GM23338 (cell line): ENCODE measurements at regions not wholly inside any gene's neighbourhood (a gene's known extent, or its start where the extent isn't known, plus 50 kb on each side); places are given as distances from the start of the nearest gene placed in this dataset.

Experiments
- CREB1 ChIP-seq: fragments of 250-450 bp; sonication (Bioruptor Pico); IDR thresholded peaks from 2 replicates; pipeline ENCODE4 v1.5.0; 2020; ENCODE audit warnings: low read depth, mild to moderate bottlenecking, moderate library complexity
- EZH2 ChIP-seq: fragments of 200-600 bp; sonication (generic); IDR thresholded peaks from one replicate; pipeline ENCODE4 v1.8.0; 2017; ENCODE audit warnings: antibody characterized with exemption, mild to moderate bottlenecking, low read depth; ENCODE audit not compliant: unreplicated experiment
- EZH2phosphoT487 ChIP-seq: fragments of 200-600 bp; sonication (generic); IDR thresholded peaks from one replicate; pipeline ENCODE4 v1.8.1; 2018; ENCODE audit warnings: antibody characterized with exemption; ENCODE audit not compliant: unreplicated experiment
- JUNB ChIP-seq: IDR thresholded peaks from one replicate; pipeline ENCODE4 v1.6.1; 2016; ENCODE audit warnings: antibody characterized with exemption; ENCODE audit not compliant: unreplicated experiment
- NANOG ChIP-seq: IDR thresholded peaks from 2 replicates; pipeline ENCODE4 v1.6.1; 2016; ENCODE audit warnings: antibody characterized with exemption, borderline replicate concordance
- POLR2AphosphoS5 ChIP-seq: IDR thresholded peaks from 2 replicates; pipeline ENCODE4 v1.6.1; 2016; ENCODE audit warnings: antibody characterized with exemption, low read depth
- TF ChIP-seq, protein P1 (sequence below), 2 experiments: fragments of 200-600 bp in 1 of 2; sonication (generic) in 1 of 2; conservative IDR thresholded peaks; 2 replicates each; pipeline versions ENCODE4 v1.5.1 to v1.6.1; 2016 to 2017; ENCODE audit warnings: antibody characterized with exemption in 2 of 2, low read depth in 2 of 2, mild to moderate bottlenecking in 2 of 2, moderate library complexity in 1 of 2
- TF ChIP-seq, protein P2 (sequence below): IDR thresholded peaks from one replicate; pipeline ENCODE4 v1.6.1; 2018; ENCODE audit warnings: antibody characterized with exemption; ENCODE audit not compliant: unreplicated experiment

DNA sequence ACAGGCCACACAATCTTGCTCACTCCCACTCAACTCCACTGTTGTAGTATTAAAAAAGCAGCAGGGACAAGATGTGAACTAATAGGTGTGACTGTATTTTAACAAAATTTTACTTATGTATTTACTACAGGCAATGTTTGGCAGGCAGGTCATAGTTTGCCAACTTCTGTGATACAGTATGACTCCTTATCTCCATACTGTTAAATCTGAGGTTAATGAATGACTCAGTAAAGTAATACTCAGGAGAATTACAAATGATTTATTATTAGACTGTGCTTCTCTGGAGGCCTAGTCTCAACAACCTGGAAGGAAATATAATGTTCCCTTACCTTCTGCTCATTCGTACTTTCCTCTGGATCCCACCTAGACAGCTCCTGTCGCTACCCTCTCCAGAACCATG, 258.6 kb upstream of the KCNMB2 start:
- TF ChIP-seq, protein P1, sequence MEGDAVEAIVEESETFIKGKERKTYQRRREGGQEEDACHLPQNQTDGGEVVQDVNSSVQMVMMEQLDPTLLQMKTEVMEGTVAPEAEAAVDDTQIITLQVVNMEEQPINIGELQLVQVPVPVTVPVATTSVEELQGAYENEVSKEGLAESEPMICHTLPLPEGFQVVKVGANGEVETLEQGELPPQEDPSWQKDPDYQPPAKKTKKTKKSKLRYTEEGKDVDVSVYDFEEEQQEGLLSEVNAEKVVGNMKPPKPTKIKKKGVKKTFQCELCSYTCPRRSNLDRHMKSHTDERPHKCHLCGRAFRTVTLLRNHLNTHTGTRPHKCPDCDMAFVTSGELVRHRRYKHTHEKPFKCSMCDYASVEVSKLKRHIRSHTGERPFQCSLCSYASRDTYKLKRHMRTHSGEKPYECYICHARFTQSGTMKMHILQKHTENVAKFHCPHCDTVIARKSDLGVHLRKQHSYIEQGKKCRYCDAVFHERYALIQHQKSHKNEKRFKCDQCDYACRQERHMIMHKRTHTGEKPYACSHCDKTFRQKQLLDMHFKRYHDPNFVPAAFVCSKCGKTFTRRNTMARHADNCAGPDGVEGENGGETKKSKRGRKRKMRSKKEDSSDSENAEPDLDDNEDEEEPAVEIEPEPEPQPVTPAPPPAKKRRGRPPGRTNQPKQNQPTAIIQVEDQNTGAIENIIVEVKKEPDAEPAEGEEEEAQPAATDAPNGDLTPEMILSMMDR (conservative IDR thresholded peaks at IDR 0.05; ENCODE audit: low read depth in 2 of 2): no peak
- TF ChIP-seq, protein P2, sequence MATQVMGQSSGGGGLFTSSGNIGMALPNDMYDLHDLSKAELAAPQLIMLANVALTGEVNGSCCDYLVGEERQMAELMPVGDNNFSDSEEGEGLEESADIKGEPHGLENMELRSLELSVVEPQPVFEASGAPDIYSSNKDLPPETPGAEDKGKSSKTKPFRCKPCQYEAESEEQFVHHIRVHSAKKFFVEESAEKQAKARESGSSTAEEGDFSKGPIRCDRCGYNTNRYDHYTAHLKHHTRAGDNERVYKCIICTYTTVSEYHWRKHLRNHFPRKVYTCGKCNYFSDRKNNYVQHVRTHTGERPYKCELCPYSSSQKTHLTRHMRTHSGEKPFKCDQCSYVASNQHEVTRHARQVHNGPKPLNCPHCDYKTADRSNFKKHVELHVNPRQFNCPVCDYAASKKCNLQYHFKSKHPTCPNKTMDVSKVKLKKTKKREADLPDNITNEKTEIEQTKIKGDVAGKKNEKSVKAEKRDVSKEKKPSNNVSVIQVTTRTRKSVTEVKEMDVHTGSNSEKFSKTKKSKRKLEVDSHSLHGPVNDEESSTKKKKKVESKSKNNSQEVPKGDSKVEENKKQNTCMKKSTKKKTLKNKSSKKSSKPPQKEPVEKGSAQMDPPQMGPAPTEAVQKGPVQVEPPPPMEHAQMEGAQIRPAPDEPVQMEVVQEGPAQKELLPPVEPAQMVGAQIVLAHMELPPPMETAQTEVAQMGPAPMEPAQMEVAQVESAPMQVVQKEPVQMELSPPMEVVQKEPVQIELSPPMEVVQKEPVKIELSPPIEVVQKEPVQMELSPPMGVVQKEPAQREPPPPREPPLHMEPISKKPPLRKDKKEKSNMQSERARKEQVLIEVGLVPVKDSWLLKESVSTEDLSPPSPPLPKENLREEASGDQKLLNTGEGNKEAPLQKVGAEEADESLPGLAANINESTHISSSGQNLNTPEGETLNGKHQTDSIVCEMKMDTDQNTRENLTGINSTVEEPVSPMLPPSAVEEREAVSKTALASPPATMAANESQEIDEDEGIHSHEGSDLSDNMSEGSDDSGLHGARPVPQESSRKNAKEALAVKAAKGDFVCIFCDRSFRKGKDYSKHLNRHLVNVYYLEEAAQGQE: no peak
- no peak for TF ChIP-seq CREB1 (CRISPR knock-in tag)
- no peak for TF ChIP-seq EZH2
- no peak for TF ChIP-seq POLR2AphosphoS5
- no peak for TF ChIP-seq JUNB
- no peak for TF ChIP-seq EZH2phosphoT487
- no peak for TF ChIP-seq NANOG
